OCI-LY1 (cell line): ENCODE measurements at regions not wholly inside any gene's neighbourhood (a gene's known extent, or its start where the extent isn't known, plus 50 kb on each side); places are given as distances from the start of the nearest gene placed in this dataset.

ENCODE experiments used
- EZH2 ChIP-seq: fragments of 200-600 bp; sonication (generic), shearing (Covaris generic); IDR thresholded peaks from 2 replicates; pipeline ENCODE4 v1.8.0; 2017; ENCODE audit warnings: borderline replicate concordance, mixed run types, mild to moderate bottlenecking, antibody characterized with exemption, low read length, moderate library complexity, mixed read lengths
- TF ChIP-seq, protein P1 (sequence below): fragments of 200-600 bp; sonication (generic), shearing (Covaris generic); IDR thresholded peaks from 2 replicates; pipeline ENCODE4 v1.5.1; 2017; ENCODE audit warnings: mild to moderate bottlenecking, antibody characterized with exemption, low read length, moderate library complexity, mixed read lengths

DNA sequence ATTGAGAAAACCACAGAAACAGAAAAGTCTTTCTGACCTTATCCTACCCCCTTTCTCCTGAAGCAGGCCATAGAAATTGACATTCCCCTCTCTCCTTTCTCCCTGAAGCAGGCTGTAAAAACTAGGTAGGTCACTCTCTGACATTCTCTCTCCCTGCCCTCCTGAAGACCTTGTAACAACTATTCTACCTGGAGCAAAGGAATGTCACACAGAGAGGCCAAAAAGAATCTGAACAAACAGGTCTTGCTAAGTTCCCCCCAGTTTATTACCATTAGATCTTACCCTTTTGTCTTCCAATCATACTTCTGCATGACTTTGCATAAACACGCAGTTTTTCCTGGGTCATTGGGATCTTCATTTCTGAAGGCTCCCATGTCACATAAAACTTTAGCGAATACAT lies 198.3 kb upstream of the GYPA start:
- TF ChIP-seq, protein P1, sequence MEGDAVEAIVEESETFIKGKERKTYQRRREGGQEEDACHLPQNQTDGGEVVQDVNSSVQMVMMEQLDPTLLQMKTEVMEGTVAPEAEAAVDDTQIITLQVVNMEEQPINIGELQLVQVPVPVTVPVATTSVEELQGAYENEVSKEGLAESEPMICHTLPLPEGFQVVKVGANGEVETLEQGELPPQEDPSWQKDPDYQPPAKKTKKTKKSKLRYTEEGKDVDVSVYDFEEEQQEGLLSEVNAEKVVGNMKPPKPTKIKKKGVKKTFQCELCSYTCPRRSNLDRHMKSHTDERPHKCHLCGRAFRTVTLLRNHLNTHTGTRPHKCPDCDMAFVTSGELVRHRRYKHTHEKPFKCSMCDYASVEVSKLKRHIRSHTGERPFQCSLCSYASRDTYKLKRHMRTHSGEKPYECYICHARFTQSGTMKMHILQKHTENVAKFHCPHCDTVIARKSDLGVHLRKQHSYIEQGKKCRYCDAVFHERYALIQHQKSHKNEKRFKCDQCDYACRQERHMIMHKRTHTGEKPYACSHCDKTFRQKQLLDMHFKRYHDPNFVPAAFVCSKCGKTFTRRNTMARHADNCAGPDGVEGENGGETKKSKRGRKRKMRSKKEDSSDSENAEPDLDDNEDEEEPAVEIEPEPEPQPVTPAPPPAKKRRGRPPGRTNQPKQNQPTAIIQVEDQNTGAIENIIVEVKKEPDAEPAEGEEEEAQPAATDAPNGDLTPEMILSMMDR: no peak
- TF ChIP-seq EZH2: no peak
